PC-3 (cell line): ENCODE measurements at regions not wholly inside any gene's neighbourhood (a gene's known extent, or its start where the extent isn't known, plus 50 kb on each side); places are given as distances from the start of the nearest gene placed in this dataset.

ENCODE experiments used
- ATAC-seq: fragments of 200-7000 bp; cut with Tn5 transposase; 2 replicates; pipeline ENCODE4 v1.9.1; 2020; ENCODE audit warnings: mild to moderate bottlenecking, moderate library complexity
- BruUV-seq: library from RNA; stranded (reverse); fragments of 400-500 nt; replicated peaks from 2 replicates; lab custom pipeline; 2021; lab: Mats Ljungman, UMichigan
- CTCF ChIA-PET: fragments of 300-600 bp; sonication (Branson Sonifier 250); formaldehyde crosslinking; loops from one replicate; lab custom pipeline; 2022; ENCODE audit warnings: antibody characterized with exemption; lab: Charles Lee
- POLR2A ChIA-PET: fragments of 300-600 bp; sonication (Branson Sonifier 250); formaldehyde crosslinking; loops from one replicate; lab custom pipeline; 2022; ENCODE audit warnings: antibody characterized with exemption; ENCODE audit not compliant: unreplicated experiment; lab: Charles Lee
- DNase-seq: peaks from one replicate; pipeline ENCODE4 v3.0.0-alpha.2; 2015
- H2AFZ ChIP-seq: fragments of 300-600 bp; sonication (generic); 2 replicates; pipeline ENCODE4 v1.6.0; 2016; ENCODE audit warnings: antibody characterized with exemption, low read length
- H3F3A ChIP-seq: fragments of 300-600 bp; sonication (generic); one replicate; pipeline ENCODE4 v1.6.0; 2017; ENCODE audit warnings: antibody characterized with exemption, low read length, control low read depth, mild to moderate bottlenecking; ENCODE audit not compliant: unreplicated experiment
- H3K27ac ChIP-seq: fragments of 300-600 bp; sonication (generic); 2 replicates; pipeline ENCODE4 v1.5.1; 2016; ENCODE audit warnings: mild to moderate bottlenecking, low read length
- H3K27me3 ChIP-seq: fragments of 300-600 bp; sonication (generic); 2 replicates; pipeline ENCODE4 v1.6.1; 2016; ENCODE audit warnings: low read length, mixed read lengths
- H3K36me3 ChIP-seq: fragments of 300-600 bp; sonication (generic); 2 replicates; pipeline ENCODE4 v1.6.1; 2016; ENCODE audit warnings: low read depth, mixed run types, low read length, mixed read lengths
- H3K4me1 ChIP-seq: fragments of 300-600 bp; sonication (generic); 2 replicates; pipeline ENCODE4 v1.5.1; 2016; ENCODE audit warnings: low read length; ENCODE audit not compliant: insufficient read depth
- H3K4me2 ChIP-seq: fragments of 300-600 bp; sonication (generic); 2 replicates; pipeline ENCODE4 v1.6.0; 2016; ENCODE audit warnings: low read length
- H3K4me3 ChIP-seq: fragments of 300-600 bp; sonication (generic); 2 replicates; pipeline ENCODE4 v1.5.1; 2016; ENCODE audit warnings: mild to moderate bottlenecking, low read length, mixed read lengths
- H3K79me2 ChIP-seq: fragments of 300-600 bp; sonication (generic); 2 replicates; pipeline ENCODE4 v1.6.1; 2017; ENCODE audit warnings: low read length, mixed read lengths
- H3K9ac ChIP-seq: fragments of 300-600 bp; sonication (generic); 2 replicates; pipeline ENCODE4 v1.6.0; 2016; ENCODE audit warnings: mild to moderate bottlenecking, low read length
- H3K9me2 ChIP-seq: fragments of 300-600 bp; sonication (generic); replicated peaks from 2 replicates; pipeline ENCODE4 v1.6.1; 2016; ENCODE audit warnings: mixed run types, low read length, mixed read lengths
- H3K9me3 ChIP-seq: fragments of 300-600 bp; sonication (generic); 2 replicates; pipeline ENCODE4 v1.6.1; 2016; ENCODE audit warnings: low read length, mixed read lengths
- H4K20me1 ChIP-seq: fragments of 300-600 bp; sonication (generic); 2 replicates; pipeline ENCODE4 v1.6.1; 2016; ENCODE audit warnings: low read length, mixed read lengths
- EZH2 ChIP-seq: fragments of 300-600 bp; sonication (generic); IDR thresholded peaks from one replicate; pipeline ENCODE4 v1.6.1; 2017; ENCODE audit warnings: antibody characterized with exemption, mild to moderate bottlenecking, low read length; ENCODE audit not compliant: unreplicated experiment
- EZH2phosphoT487 ChIP-seq: fragments of 300-600 bp; sonication (generic); IDR thresholded peaks from 2 replicates; pipeline ENCODE4 v1.6.1; 2018; ENCODE audit warnings: mild to moderate bottlenecking, antibody characterized with exemption, low read length, borderline replicate concordance
- intact Hi-C: fragments of 100-400 bp; cut with micrococcal nuclease; formaldehyde crosslinking; loops from 2 replicates; pipeline ENCODE4 v1.9.0; 2023
- TF ChIP-seq, protein P1 (sequence below): fragments of 300-600 bp; sonication (generic); conservative IDR thresholded peaks from 2 replicates; pipeline ENCODE4 v1.5.1; 2017; ENCODE audit warnings: antibody characterized with exemption, low read depth, mild to moderate bottlenecking, low read length

DNA sequence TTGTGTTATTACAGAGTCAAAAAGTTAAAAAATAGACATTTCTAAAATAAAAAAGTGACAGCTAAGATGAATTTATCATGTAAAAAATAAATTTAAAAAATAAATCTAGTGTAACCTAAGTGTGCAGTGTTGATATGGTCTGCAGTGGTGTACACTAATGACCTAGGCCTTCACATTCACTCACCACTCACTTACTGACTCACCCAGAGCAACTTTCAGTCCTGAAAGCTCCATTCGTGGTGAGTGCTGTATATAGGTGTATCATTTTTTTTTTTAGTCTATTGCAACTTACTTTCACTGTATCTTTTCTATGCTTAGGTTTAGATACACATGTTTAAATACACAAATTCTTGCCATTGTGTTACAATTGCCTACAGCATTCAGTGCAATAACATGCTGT, 459.4 kb upstream of the ROBO1 start:
- no peaks in the 10 kb centered on the region for H3K27me3 ChIP-seq
- TF ChIP-seq EZH2phosphoT487 = no peak
- TF ChIP-seq EZH2 = no peak
- TF ChIP-seq, protein P1, sequence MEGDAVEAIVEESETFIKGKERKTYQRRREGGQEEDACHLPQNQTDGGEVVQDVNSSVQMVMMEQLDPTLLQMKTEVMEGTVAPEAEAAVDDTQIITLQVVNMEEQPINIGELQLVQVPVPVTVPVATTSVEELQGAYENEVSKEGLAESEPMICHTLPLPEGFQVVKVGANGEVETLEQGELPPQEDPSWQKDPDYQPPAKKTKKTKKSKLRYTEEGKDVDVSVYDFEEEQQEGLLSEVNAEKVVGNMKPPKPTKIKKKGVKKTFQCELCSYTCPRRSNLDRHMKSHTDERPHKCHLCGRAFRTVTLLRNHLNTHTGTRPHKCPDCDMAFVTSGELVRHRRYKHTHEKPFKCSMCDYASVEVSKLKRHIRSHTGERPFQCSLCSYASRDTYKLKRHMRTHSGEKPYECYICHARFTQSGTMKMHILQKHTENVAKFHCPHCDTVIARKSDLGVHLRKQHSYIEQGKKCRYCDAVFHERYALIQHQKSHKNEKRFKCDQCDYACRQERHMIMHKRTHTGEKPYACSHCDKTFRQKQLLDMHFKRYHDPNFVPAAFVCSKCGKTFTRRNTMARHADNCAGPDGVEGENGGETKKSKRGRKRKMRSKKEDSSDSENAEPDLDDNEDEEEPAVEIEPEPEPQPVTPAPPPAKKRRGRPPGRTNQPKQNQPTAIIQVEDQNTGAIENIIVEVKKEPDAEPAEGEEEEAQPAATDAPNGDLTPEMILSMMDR = no peak
- ChIA-PET POLR2A (interaction anchor here (0.6 kb wide), 1 partner anchor 658 kb away, joined by 4 read pairs; no protein-coding TSS in a partner anchor), CTCF (no interaction called here)
- no peaks in the 10 kb centered on the region for H3K9me2 ChIP-seq
- no peak overlapping the region for H2AFZ ChIP-seq
- H3K4me3 ChIP-seq = no peak overlapping the region
- H3K79me2 ChIP-seq = no peaks in the 10 kb centered on the region
- BruUV-seq = no TSS peak
- DNase-seq = peak; percentile 41
- ATAC-seq = peak; percentile 78
- no peak overlapping the region for H3K4me2 ChIP-seq
- H3K9ac ChIP-seq = no peak overlapping the region
- peaks cover 11% of the 10 kb centered on the region for H3K4me1 ChIP-seq
- no peaks in the 10 kb centered on the region for H4K20me1 ChIP-seq
- H3K36me3 ChIP-seq = no peaks in the 10 kb centered on the region
- H3K9me3 ChIP-seq = no peaks in the 10 kb centered on the region
- intact Hi-C loops = no loop called here
- no peaks in the 10 kb centered on the region for H3F3A ChIP-seq
- no peak overlapping the region for H3K27ac ChIP-seq

DNA sequence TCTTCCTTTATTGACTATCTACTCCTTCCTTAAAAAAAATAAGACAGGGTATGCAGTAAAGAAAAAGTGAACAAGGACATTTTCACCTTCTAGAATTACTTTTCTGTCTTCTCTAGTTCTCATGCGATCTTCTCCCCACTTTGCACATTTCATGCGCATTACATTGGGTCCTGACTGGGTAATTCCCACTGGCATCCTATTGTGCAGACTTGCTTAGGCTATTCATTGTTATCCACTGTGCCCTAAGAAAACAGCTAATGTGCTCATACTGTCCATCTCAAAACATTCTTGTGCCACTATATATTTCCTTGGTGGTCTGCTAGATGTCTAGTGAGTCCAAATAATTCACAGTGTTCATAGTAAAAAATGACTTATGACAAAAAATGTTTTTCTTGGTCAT, 447.4 kb upstream of the ROBO1 start:
- no peaks in the 10 kb centered on the region for H3K79me2 ChIP-seq
- ATAC-seq (no peak), DNase-seq (no peak)
- no peaks in the 10 kb centered on the region for H3F3A ChIP-seq
- no peak overlapping the region for H2AFZ ChIP-seq
- POLR2A ChIA-PET = no interaction called here
- intact Hi-C loops = no loop called here
- H3K4me2 ChIP-seq = no peak overlapping the region
- no peaks in the 10 kb centered on the region for H3K9me3 ChIP-seq
- BruUV-seq = no TSS peak
- no peaks in the 10 kb centered on the region for H3K9me2 ChIP-seq
- H3K36me3 ChIP-seq = no peaks in the 10 kb centered on the region
- CTCF ChIA-PET = no interaction called here
- no peak for TF ChIP-seq EZH2
- TF ChIP-seq, protein P1 = no peak
- no peak for TF ChIP-seq EZH2phosphoT487
- no peak overlapping the region for H3K27ac ChIP-seq
- no peak overlapping the region for H3K9ac ChIP-seq
- no peak overlapping the region for H3K4me3 ChIP-seq
- no peaks in the 10 kb centered on the region for H4K20me1 ChIP-seq
- H3K27me3 ChIP-seq = no peaks in the 10 kb centered on the region
- no peaks in the 10 kb centered on the region for H3K4me1 ChIP-seq

DNA sequence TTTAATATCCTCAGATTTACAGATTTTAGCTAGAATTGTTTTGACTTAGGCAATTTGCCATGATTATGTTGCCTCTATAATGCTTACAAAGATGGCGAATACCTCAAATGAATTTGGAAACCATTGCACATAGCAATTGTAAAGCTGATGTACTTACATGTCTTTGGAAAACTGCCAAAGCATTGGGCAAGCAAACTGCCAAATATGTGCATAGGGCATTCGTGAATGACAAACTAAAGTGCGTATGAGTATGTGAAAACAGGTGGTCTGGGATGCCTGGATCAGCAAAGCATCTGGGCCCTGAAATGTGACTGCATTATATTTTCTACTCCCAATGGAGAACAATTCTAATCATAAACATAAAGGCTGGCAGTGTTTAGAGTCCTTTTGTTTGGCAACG, 445.3 kb upstream of the ROBO1 start:
- Histone ChIP-seq H2AFZ (no peak overlapping the region), H3K4me1 (no peaks in the 10 kb centered on the region), H3K27ac (no peak overlapping the region), H3K79me2 (no peaks in the 10 kb centered on the region), H3K9me3 (no peaks in the 10 kb centered on the region), H3K27me3 (no peaks in the 10 kb centered on the region), H3K36me3 (no peaks in the 10 kb centered on the region), H4K20me1 (no peaks in the 10 kb centered on the region), H3K4me3 (no peak overlapping the region), H3K9ac (no peak overlapping the region), H3K4me2 (no peak overlapping the region), H3F3A (no peaks in the 10 kb centered on the region), H3K9me2 (no peaks in the 10 kb centered on the region)
- DNase-seq (no peak), ATAC-seq (no peak)
- CTCF ChIA-PET = no interaction called here
- TF ChIP-seq EZH2 = no peak
- TF ChIP-seq, protein P1 = no peak
- TF ChIP-seq EZH2phosphoT487 = no peak
- no TSS peak for BruUV-seq
- POLR2A ChIA-PET = no interaction called here
- intact Hi-C loops = no loop called here
